HG03342 (cell line): ENCODE measurements at regions not wholly inside any gene's neighbourhood (a gene's known extent, or its start where the extent isn't known, plus 50 kb on each side); places are given as distances from the start of the nearest gene placed in this dataset.
"Not testable (repeated sequence)": the region's sequence is repeated elsewhere in the genome, so short reads cannot be mapped to it uniquely, and the experiment has no call there.

ENCODE experiments used
- ATAC-seq: cut with Tn5 transposase; IDR thresholded peaks from one replicate; pipeline ENCODE4 v1.9.1; 2021; ENCODE audit warnings: mild to moderate bottlenecking, moderate library complexity; ENCODE audit not compliant: unreplicated experiment

- ATAC-seq: no peak
Measured at GRCh38 chr17:77607606-77608005, 350.9 kb upstream of the TNRC6C start.

- ATAC-seq: no peak
Measured at GRCh38 chr17:77608431-77608830, 350.1 kb upstream of the TNRC6C start.

GRCh38 chr17:77609553-77610517 lies 348.7 kb upstream of the TNRC6C start:
- ATAC-seq: no peak

DNA sequence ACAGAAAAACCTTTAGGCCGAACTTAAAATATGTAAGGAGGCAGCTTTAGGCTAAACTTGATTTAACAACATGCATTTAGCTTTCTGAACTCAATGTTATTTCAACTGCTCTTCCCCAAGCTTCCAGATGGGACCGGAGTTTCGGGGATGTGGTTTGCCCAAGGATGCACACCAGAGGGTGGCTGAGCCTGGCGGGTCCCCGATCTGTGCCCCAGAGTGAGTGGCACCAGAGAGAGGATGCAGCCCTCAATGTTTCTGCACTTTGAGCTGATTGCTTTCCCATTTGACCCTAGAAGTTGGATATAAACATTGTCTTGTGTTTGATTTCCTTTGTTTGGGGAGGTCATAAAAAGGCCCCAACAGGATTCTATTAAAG lies 348.0 kb upstream of the TNRC6C start:
- no peak for ATAC-seq

GRCh38 chr17:77610972-77611521 lies 347.5 kb upstream of the TNRC6C start:
- ATAC-seq: no peak

DNA sequence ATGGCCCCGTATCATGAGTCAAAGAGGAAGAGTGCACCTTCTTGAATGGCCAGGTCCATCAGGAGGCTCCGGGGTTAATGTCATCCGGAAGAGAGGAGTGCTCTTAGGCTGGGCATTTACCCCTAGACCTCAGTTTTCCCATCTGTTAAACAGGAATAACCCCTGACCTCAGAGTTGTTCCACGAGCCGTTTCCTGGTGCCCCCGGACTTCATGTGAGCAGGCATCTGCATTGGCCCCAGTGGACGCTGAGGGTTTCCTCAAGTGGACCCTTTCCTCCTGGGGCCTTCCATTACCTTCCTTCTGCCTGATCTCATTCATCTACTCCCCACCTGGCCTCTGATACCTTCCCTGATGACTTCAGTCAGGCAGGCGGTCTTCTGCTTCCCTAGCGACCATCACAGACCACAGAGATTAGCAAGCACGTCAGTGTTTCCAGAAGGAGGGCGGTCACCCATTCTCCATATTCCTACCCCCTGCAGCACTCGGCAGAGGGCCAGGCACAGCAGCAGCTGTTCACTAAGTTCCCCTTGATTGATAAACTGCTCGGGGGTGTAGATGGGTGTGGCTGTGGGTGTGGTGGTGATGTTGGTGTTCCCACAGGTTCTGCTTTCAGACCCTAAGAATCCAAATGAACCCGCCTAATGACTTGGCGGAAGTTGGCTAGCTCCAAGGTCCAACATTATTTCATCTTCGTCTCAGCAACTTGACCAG lies 346.6 kb upstream of the TNRC6C start:
- no peak for ATAC-seq

GRCh38 chr17:77613218-77613617 lies 345.3 kb upstream of the TNRC6C start:
- ATAC-seq: no peak

- no peak for ATAC-seq
Measured at GRCh38 chr17:77613627-77614026, 344.9 kb upstream of the TNRC6C start.

DNA sequence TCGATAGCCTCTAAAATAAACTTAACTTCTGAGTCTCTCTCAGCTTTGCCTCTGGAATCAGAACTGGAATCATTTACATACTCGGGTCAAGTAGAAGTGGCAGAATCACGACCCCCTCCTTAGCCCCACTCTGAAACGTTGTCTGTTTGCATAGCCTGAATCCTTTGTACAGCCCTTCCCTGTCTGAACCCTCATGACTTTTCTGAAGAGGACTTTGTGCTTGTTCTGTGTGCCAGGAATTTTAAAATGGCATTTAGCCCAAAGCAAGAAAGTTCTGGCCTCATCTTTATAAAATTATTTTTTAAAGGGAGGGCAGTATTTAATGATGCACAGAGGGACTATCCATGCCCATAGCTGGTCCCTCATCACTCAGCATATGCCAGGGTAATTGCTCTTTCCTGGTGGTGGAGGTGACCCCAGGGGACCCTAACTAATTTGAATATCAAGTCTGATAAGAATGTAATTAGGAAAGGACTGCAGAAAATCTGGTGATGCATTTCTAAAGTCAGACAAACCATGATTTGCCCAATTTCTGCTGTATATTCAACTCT lies 342.7 kb upstream of the TNRC6C start:
- no peak for ATAC-seq

DNA sequence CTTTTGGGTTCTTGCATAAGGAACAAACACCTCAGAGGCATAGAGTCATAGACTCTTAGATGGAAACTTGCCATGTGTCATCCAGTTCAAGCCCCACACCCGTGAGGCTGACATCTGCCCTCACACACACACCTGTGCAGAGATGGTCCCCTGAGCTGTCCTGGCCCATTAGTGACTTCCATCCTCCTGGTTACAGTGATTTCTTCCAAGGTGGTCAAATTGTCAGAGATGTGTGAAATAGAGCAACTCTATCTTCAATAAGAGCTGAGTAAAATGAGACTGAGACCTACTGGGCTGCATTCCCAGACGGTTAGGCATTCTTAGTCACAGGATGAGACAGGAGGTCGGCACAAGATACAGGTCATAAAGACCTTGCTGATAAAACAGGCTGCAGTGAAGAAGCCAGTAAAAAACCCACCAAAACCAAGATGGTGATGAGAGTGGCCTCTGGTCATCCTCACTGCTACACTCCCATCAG lies 342.2 kb upstream of the TNRC6C start:
- no peak for ATAC-seq

DNA sequence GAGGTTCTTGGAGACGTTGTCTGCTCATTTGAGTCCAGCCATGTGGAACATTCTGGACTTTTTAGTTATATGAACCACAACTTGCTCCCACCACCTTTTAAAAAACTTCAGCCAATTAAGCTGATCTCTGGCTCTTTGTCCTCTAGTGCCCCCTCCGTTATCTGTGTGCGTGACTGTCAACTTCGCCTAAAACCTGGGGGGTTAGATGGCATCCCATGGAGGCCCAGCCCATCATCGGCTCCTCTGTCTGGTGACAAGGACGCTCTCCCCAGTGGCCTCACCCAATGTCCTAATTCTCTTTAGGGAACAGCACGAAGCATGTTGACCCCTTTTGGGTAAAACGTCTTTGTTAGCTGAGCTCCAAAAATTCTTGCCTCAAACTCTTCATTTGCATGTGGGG lies 341.0 kb upstream of the TNRC6C start:
- no peak for ATAC-seq

DNA sequence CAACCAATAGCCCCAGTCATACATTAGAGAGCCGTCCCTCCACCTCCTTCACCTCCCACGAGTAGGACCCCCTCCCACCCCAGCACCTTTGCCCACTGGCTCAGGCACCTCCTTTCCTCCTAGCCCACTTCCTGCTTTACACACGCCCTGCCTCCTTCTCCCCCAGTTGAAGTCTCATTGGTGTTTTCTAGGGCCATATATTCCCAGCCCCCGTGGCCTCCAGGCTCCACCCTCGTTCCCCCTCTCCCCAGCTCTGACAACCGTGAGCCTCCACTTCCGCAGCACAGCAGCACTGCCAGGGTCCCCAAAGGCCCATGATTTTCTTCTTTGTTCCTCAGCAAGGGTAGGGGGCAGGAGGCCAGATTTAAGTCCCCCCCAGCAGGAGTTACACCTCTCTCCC lies 340.3 kb upstream of the TNRC6C start:
- no peak for ATAC-seq

- ATAC-seq: no peak
Measured at GRCh38 chr17:77618731-77619130, 339.8 kb upstream of the TNRC6C start.

- ATAC-seq: no peak
Measured at GRCh38 chr17:77619326-77619725, 339.2 kb upstream of the TNRC6C start.

DNA sequence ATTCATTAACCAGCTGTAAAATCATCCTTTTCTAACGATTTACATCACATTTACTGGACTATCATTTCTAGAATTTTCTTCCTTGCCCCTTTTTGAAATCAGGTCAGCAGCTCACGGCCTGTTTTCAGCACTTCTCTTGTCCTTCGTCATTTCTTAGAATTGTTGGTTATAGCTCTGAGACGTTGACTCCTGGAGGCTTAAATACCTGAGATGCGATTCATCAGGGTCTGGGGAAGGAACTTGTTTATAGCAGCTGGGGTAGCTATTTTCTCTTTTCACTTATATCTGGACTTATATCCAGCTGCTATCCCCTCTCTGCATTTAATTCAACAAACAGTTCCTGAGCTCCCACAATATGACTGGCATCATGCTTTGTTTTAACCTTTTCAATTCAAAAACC lies 338.7 kb upstream of the TNRC6C start:
- no peak for ATAC-seq

GRCh38 chr17:77620282-77620681 lies 338.2 kb upstream of the TNRC6C start:
- no peak for ATAC-seq

DNA sequence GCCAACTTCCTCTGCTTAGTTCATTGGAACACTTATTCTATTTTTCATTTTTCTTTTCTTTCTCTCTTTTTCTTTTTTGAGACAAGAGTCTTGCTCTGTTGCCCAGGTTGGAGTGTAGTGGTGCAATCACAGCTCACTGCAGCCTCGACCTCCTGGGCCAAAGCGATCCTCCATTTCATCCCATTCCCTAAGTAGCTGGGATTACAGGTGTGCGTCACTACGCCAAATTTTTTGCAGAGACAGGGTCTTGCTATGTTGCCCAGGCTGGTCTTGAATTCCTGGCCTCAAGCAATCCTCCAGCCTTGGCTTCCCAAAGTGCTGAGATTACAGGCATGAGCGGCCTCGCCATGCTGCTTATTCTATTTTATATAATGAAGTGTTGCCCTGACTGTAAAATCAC lies 336.4 kb upstream of the TNRC6C start:
- ATAC-seq: not testable (repeated sequence)

GRCh38 chr17:77622647-77623046 lies 335.9 kb upstream of the TNRC6C start:
- ATAC-seq: no peak

GRCh38 chr17:77623321-77623720 lies 335.2 kb upstream of the TNRC6C start:
- not testable (repeated sequence) for ATAC-seq

DNA sequence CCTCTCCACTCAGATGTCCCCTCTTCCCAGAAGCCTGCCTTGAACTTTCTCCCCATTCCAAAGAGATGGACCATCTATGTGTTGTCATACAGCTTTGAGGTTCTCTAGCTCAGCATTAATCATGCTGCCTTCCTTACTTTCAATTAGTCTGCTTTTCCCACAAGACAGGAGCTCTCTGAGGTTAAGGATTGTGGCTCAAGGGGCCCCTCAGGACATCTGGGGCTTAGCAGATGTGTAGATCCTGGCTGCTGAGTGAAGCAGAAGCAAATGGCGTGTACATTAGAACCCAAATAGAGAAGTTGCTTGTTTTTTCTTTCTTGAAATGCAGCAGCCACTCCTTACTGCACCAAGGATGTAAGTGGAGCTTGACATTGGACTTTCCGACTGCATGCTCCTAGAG lies 330.5 kb upstream of the TNRC6C start:
- ATAC-seq: no peak

GRCh38 chr17:77629284-77629683 lies 329.2 kb upstream of the TNRC6C start:
- ATAC-seq: not testable (repeated sequence)
